Activated T-cell treated with anti-CD3 and anti-CD28 coated beads, Interleukin-2, amount 50 U/mL, for 4 hours (primary cell): ENCODE measurements at regions not wholly inside any gene's neighbourhood (a gene's known extent, or its start where the extent isn't known, plus 50 kb on each side); places are given as distances from the start of the nearest gene placed in this dataset.

Source experiments
- ATAC-seq, 2 donors: fragments of 200-7000 bp; cut with Tn5 transposase; one replicate each; pipeline ENCODE4 v1.10.0; 2021
- DNase-seq: peaks from one replicate; pipeline ENCODE4 v3.0.0-alpha.2; 2020
- H3K27me3 Mint-ChIP-seq: one replicate; pipeline ENCODE4 v1.8.0; 2021; ENCODE audit warnings: low read depth, mixed read lengths
- H3K36me3 Mint-ChIP-seq: one replicate; pipeline ENCODE4 v1.8.0; 2022; ENCODE audit warnings: mixed read lengths; ENCODE audit not compliant: insufficient read depth
- H3K4me1 Mint-ChIP-seq: one replicate; pipeline ENCODE4 v1.8.0; 2021; ENCODE audit warnings: low read depth, mixed read lengths
- H3K4me3 Mint-ChIP-seq: one replicate; pipeline ENCODE4 v1.8.0; 2021; ENCODE audit warnings: mild to moderate bottlenecking, moderate library complexity, mixed read lengths
- H3K9me3 Mint-ChIP-seq: one replicate; pipeline ENCODE4 v1.8.0; 2021; ENCODE audit warnings: mixed read lengths

- Mint-ChIP-seq H3K36me3 (no peaks in the 10 kb centered on the region), H3K4me3 (no peak overlapping the region), H3K9me3 (no peaks in the 10 kb centered on the region), H3K27me3 (peaks cover 13% of the 10 kb centered on the region), H3K4me1 (no peaks in the 10 kb centered on the region)
- DNase-seq (no peak), ATAC-seq (no peak)
Measured at GRCh38 chr6:90712114-90712513, 125.2 kb upstream of the MAP3K7 start.

DNA sequence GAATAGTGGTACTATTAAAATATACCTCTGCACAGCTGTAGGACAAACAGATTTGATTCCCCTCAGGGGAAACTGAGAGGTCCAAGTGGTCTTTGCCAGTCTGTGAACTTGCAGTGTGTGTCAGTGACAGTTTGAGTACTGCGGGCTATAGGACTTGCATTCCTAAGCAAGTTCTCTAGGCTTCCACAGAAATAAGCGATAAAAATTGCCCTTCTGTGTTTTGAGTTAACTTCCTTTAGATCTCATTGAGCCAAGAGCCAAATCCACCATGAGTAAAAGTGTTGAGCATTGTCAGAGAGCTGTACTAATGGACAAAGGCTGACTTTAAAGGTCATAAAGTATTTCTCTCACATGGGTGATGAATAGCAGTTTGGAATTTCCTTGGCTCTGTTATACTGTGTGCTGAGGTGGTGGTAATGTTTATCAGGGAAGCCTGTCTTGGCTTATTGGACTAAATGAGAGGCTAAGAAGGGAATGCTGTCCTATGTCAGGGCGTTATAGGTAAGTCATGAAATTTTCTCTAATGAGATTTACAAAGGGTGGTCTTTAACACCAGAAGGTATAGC lies 122.6 kb upstream of the MAP3K7 start:
- Mint-ChIP-seq H3K27me3 (peaks cover 12% of the 10 kb centered on the region), H3K36me3 (no peaks in the 10 kb centered on the region), H3K4me3 (no peak overlapping the region), H3K4me1 (no peaks in the 10 kb centered on the region), H3K9me3 (no peaks in the 10 kb centered on the region)
- DNase-seq, result no peak
- no peak for ATAC-seq

DNA sequence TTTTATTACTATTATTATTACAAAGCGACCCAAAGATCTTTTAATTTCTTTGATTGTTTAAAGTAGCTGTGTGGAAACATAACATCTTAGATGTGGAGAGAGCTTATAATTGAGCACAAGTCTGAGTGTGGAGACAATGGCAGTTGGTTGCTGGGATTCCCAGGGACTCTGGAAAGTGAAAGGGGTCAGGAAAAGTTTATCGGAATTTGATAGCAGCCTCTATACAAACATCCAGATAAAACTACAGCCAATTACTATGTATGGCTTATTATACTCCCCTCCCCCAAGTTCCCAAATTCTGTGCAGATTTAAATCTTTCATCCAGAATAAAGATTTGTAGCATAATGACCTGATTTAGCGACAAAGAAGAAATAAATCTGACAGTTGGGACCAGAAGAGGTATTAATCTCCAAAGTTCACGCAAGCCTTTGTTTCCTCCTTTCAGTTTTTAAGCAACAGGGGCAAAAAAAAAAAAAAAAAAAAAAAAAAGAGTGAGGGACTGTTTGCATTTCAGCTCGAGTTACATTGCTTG lies 121.4 kb upstream of the MAP3K7 start:
- H3K27me3 Mint-ChIP-seq, result peaks cover 12% of the 10 kb centered on the region
- H3K9me3 Mint-ChIP-seq, result no peaks in the 10 kb centered on the region
- H3K4me3 Mint-ChIP-seq, result no peak overlapping the region
- ATAC-seq (no peak), DNase-seq (no peak)
- H3K4me1 Mint-ChIP-seq, result no peaks in the 10 kb centered on the region
- H3K36me3 Mint-ChIP-seq, result no peaks in the 10 kb centered on the region

DNA sequence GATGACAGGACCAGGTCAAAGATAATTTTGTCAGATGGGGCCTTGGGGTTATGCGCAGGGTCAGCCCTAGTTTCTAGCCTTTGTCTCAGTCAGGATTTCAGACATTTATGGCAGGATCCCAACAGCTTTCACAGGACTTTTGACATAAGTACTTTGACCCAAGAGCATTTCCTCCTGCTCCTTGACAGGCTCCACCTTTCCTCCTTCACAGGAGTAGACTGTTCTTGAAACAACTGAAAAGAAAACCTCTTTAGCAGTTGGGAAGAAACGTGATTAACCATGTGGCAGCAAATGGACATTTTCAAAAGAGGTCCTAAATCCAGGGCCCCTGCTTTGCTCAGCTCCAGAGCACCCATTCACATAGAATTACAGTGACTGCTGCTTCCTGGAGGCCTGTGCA lies 120.4 kb upstream of the MAP3K7 start:
- no peaks in the 10 kb centered on the region for H3K4me1 Mint-ChIP-seq
- ATAC-seq (no peak), DNase-seq (no peak)
- H3K36me3 Mint-ChIP-seq, result no peaks in the 10 kb centered on the region
- H3K4me3 Mint-ChIP-seq, result no peak overlapping the region
- no peaks in the 10 kb centered on the region for H3K9me3 Mint-ChIP-seq
- peaks cover 12% of the 10 kb centered on the region for H3K27me3 Mint-ChIP-seq

GRCh38 chr6:90703336-90703735 lies 116.5 kb upstream of the MAP3K7 start:
- no peaks in the 10 kb centered on the region for H3K36me3 Mint-ChIP-seq
- H3K27me3 Mint-ChIP-seq, result peaks cover 6% of the 10 kb centered on the region
- no peak for ATAC-seq
- H3K4me3 Mint-ChIP-seq, result no peak overlapping the region
- DNase-seq, result no peak
- H3K9me3 Mint-ChIP-seq, result no peaks in the 10 kb centered on the region
- no peaks in the 10 kb centered on the region for H3K4me1 Mint-ChIP-seq

- Mint-ChIP-seq H3K9me3 (no peaks in the 10 kb centered on the region), H3K27me3 (peaks cover 6% of the 10 kb centered on the region)
Measured at GRCh38 chr6:90701926-90702325, 115.1 kb upstream of the MAP3K7 start.

DNA sequence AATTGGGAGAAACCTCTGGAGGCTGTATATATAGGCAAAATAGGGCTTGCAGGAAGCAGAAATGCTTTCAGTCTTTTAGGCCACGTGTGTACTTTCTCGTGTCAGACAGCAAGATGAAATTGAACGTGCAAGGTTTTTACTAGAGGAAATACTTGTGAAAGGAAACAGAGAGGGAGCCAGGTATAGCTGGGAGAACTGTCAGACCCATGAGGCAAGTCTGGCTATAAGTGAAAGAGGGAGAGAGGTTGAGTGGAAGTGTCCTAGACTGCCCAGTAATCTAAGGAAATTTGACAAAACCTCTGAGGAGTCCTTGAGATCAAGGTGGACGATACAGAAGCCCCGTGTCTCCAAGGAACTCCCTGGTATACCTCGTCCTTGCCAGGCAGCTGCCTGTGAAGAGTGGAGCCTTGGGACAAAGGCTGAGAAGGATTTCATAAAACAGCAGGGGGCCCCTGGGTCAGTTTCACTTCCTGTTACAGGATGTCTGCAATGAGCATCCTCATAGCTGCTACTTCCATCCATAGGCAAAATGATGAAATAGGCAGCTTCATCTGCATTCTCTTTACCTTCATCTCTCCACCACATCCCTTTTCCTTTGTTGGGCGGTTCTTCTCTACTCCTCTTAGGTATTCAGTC lies 114.4 kb upstream of the MAP3K7 start:
- no peaks in the 10 kb centered on the region for H3K9me3 Mint-ChIP-seq
- H3K36me3 Mint-ChIP-seq, result no peaks in the 10 kb centered on the region
- DNase-seq (no peak), ATAC-seq (no peak)
- H3K4me3 Mint-ChIP-seq, result no peak overlapping the region
- H3K27me3 Mint-ChIP-seq, result peaks cover 4% of the 10 kb centered on the region
- no peaks in the 10 kb centered on the region for H3K4me1 Mint-ChIP-seq

More at GRCh38 chr6:90701926-90702325, 115.1 kb upstream of the MAP3K7 start:
- Mint-ChIP-seq H3K36me3 (no peaks in the 10 kb centered on the region), H3K4me3 (no peak overlapping the region), H3K4me1 (no peaks in the 10 kb centered on the region)
- DNase-seq, result no peak
- ATAC-seq, result no peak

- H3K4me1 Mint-ChIP-seq, result no peaks in the 10 kb centered on the region
- no peak for DNase-seq
- no peaks in the 10 kb centered on the region for H3K36me3 Mint-ChIP-seq
- peaks cover 9% of the 10 kb centered on the region for H3K9me3 Mint-ChIP-seq
- no peak for ATAC-seq
- H3K27me3 Mint-ChIP-seq, result peaks cover 16% of the 10 kb centered on the region
- H3K4me3 Mint-ChIP-seq, result no peak overlapping the region
Measured at GRCh38 chr6:90695316-90695715, 108.4 kb upstream of the MAP3K7 start.

GRCh38 chr6:90694802-90695201 lies 107.9 kb upstream of the MAP3K7 start:
- H3K4me1 Mint-ChIP-seq, result no peaks in the 10 kb centered on the region
- H3K9me3 Mint-ChIP-seq, result peaks cover 9% of the 10 kb centered on the region
- H3K36me3 Mint-ChIP-seq, result no peaks in the 10 kb centered on the region
- H3K27me3 Mint-ChIP-seq, result peaks cover 16% of the 10 kb centered on the region
- DNase-seq (no peak), ATAC-seq (no peak)
- no peak overlapping the region for H3K4me3 Mint-ChIP-seq

GRCh38 chr6:90691823-90692222 lies 105.0 kb upstream of the MAP3K7 start:
- DNase-seq (no peak), ATAC-seq (no peak)
- no peak overlapping the region for H3K4me3 Mint-ChIP-seq
- no peaks in the 10 kb centered on the region for H3K4me1 Mint-ChIP-seq
- H3K27me3 Mint-ChIP-seq, result peaks cover 11% of the 10 kb centered on the region
- no peaks in the 10 kb centered on the region for H3K36me3 Mint-ChIP-seq
- H3K9me3 Mint-ChIP-seq, result peaks cover 9% of the 10 kb centered on the region

DNA sequence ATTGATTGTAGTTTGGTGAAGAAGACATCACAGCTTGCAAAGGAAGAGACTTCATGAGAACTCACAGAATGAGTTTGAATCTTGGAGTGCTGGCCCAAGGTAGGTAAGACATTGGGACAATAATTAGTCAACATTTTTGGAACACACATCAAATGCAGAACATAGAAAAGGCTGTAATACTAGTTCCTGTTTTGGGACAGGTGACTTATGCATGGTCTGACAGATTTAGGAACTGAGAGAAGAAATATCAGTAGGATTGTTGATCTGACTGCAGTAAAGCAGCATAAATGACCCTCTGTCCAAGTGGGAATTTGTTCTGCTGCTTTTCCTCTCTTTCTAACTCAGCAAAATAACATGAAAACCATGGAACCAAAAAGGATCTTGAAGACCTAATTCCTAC lies 102.3 kb upstream of the MAP3K7 start:
- peaks cover 11% of the 10 kb centered on the region for H3K27me3 Mint-ChIP-seq
- no peaks in the 10 kb centered on the region for H3K36me3 Mint-ChIP-seq
- no peak for DNase-seq
- H3K4me3 Mint-ChIP-seq, result no peak overlapping the region
- ATAC-seq, result no peak
- peaks cover 9% of the 10 kb centered on the region for H3K9me3 Mint-ChIP-seq
- H3K4me1 Mint-ChIP-seq, result no peaks in the 10 kb centered on the region

GRCh38 chr6:90687775-90688380 lies 101.0 kb upstream of the MAP3K7 start:
- ATAC-seq, result no peak

DNA sequence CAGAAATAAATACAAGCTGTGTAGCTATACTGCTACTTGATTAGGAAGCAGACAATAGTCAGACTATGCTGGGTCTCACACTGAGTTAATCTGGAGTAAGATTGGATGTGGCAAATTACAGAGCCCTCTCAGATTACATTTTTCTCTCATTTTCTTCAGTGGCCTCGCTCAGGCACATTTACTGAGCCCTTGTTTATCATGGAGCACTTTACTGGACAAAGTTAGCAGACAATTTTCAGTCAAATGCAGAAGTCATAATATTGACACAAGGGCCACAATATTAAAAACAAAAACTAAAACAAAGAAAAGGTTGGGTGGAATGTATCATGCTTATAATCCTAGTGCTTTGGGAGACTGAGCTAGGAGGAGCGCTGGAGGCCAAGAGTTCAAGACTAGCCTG lies 95.0 kb upstream of the MAP3K7 start:
- Mint-ChIP-seq H3K4me3 (no peak overlapping the region), H3K36me3 (no peaks in the 10 kb centered on the region), H3K4me1 (no peaks in the 10 kb centered on the region), H3K27me3 (no peaks in the 10 kb centered on the region), H3K9me3 (no peaks in the 10 kb centered on the region)
- DNase-seq (no peak), ATAC-seq (no peak)

More at GRCh38 chr6:90687775-90688380, 101.0 kb upstream of the MAP3K7 start:
- Mint-ChIP-seq H3K4me3 (no peak overlapping the region), H3K9me3 (peaks cover 9% of the 10 kb centered on the region), H3K27me3 (peaks cover 11% of the 10 kb centered on the region), H3K4me1 (no peaks in the 10 kb centered on the region), H3K36me3 (no peaks in the 10 kb centered on the region)
- DNase-seq, result no peak

GRCh38 chr6:90678049-90678779 lies 91.3 kb upstream of the MAP3K7 start:
- H3K4me3 Mint-ChIP-seq, result no peak overlapping the region
- H3K27me3 Mint-ChIP-seq, result peaks cover 9% of the 10 kb centered on the region
- H3K4me1 Mint-ChIP-seq, result no peaks in the 10 kb centered on the region
- no peaks in the 10 kb centered on the region for H3K9me3 Mint-ChIP-seq
- no peaks in the 10 kb centered on the region for H3K36me3 Mint-ChIP-seq
- DNase-seq, result no peak
- no peak for ATAC-seq
